Smooth muscle cell (in vitro differentiated cells): ENCODE measurements at regions not wholly inside any gene's neighbourhood (a gene's known extent, or its start where the extent isn't known, plus 50 kb on each side); places are given as distances from the start of the nearest gene placed in this dataset.

Source experiments
- DNase-seq: peaks from one replicate; lab custom pipeline; 2025; ENCODE audit not compliant: unreplicated experiment; lab: John Stamatoyannopoulos, UW
- H2AFZ ChIP-seq: fragments of 200-600 bp; sonication (generic); 2 replicates; pipeline ENCODE4 v1.6.0; 2016; ENCODE audit warnings: antibody characterized with exemption, low read depth, mild to moderate bottlenecking
- H3F3A ChIP-seq: fragments of 200-600 bp; sonication (generic); 2 replicates; pipeline ENCODE4 v1.6.0; 2017; ENCODE audit warnings: antibody characterized with exemption, low read depth
- H3K27ac ChIP-seq: fragments of 200-600 bp; sonication (generic); 2 replicates; pipeline ENCODE4 v1.5.1; 2016; ENCODE audit warnings: low read depth, mild to moderate bottlenecking
- H3K27me3 ChIP-seq: fragments of 200-600 bp; sonication (generic); 2 replicates; pipeline ENCODE4 v1.6.1; 2016; ENCODE audit warnings: low read depth, mild to moderate bottlenecking
- H3K36me3 ChIP-seq: fragments of 200-600 bp; sonication (generic); 2 replicates; pipeline ENCODE4 v1.5.1; 2016; ENCODE audit warnings: low read depth
- H3K4me1 ChIP-seq: fragments of 200-600 bp; sonication (generic); 2 replicates; pipeline ENCODE4 v1.5.1; 2016; ENCODE audit warnings: low read depth
- H3K4me2 ChIP-seq: fragments of 200-600 bp; sonication (generic); 2 replicates; pipeline ENCODE4 v1.6.0; 2016; ENCODE audit warnings: mild to moderate bottlenecking
- H3K4me3 ChIP-seq: fragments of 200-600 bp; sonication (generic); 2 replicates; pipeline ENCODE4 v1.5.1; 2016; ENCODE audit warnings: mild to moderate bottlenecking
- H3K79me2 ChIP-seq: fragments of 200-600 bp; sonication (generic); 2 replicates; pipeline ENCODE4 v1.6.0; 2016; ENCODE audit warnings: low read depth, mild to moderate bottlenecking
- H3K9ac ChIP-seq: fragments of 200-600 bp; sonication (generic); 2 replicates; pipeline ENCODE4 v1.6.0; 2016; ENCODE audit warnings: low read depth
- H3K9me3 ChIP-seq: fragments of 200-600 bp; sonication (generic); replicated peaks from 2 replicates; pipeline ENCODE4 v1.5.1; 2016; ENCODE audit warnings: low read depth
- H4K20me1 ChIP-seq: fragments of 200-600 bp; sonication (generic); 2 replicates; pipeline ENCODE4 v1.6.0; 2016; ENCODE audit warnings: low read depth
- CTCF ChIP-seq: fragments of 200-600 bp; sonication (generic); IDR thresholded peaks from 2 replicates; pipeline ENCODE4 v1.5.1; 2017; ENCODE audit warnings: borderline replicate concordance, mild to moderate bottlenecking, antibody characterized with exemption; ENCODE audit not compliant: insufficient read depth, poor library complexity, severe bottlenecking
- whole genome bisulfite sequencing: methylation state at CpG from one replicate; pipeline ENCODE4 v1.1.7; 2016; ENCODE audit warnings: low lambda C conversion rate; 5-methylcytosine and 5-hydroxymethylcytosine counted together

GRCh38 chr6:78808933-78809332 lies 58.4 kb upstream of the IRAK1BP1 start:
- Histone ChIP-seq H3K9me3 (no peaks in the 10 kb centered on the region), H3K27me3 (no peaks in the 10 kb centered on the region), H4K20me1 (no peaks in the 10 kb centered on the region), H2AFZ (no peak overlapping the region), H3K27ac (no peak overlapping the region), H3F3A (no peaks in the 10 kb centered on the region), H3K9ac (no peak overlapping the region), H3K79me2 (no peaks in the 10 kb centered on the region), H3K4me3 (no peak overlapping the region), H3K4me1 (no peaks in the 10 kb centered on the region), H3K4me2 (no peak overlapping the region), H3K36me3 (no peaks in the 10 kb centered on the region)
- no peak for DNase-seq
- WGBS: 89% methylated on average over 5 of the region's 5 CpGs
- no peak for TF ChIP-seq CTCF

- Histone ChIP-seq H3K9ac (no peak overlapping the region), H3K4me1 (no peaks in the 10 kb centered on the region), H3K27ac (no peak overlapping the region), H4K20me1 (no peaks in the 10 kb centered on the region), H3K4me3 (no peak overlapping the region), H3K9me3 (no peaks in the 10 kb centered on the region), H3F3A (no peaks in the 10 kb centered on the region), H3K4me2 (no peak overlapping the region), H3K36me3 (no peaks in the 10 kb centered on the region), H2AFZ (no peak overlapping the region), H3K79me2 (no peaks in the 10 kb centered on the region), H3K27me3 (no peaks in the 10 kb centered on the region)
- 20% methylated on average over 1 of the region's 1 CpG for WGBS
- peak; percentile 60 for TF ChIP-seq CTCF
- no peak for DNase-seq
These were observed 57.2 kb upstream of the IRAK1BP1 start for GRCh38 chr6:78810146-78810545.

GRCh38 chr6:78810698-78811097 lies 56.7 kb upstream of the IRAK1BP1 start:
- no peak for TF ChIP-seq CTCF
- no peak for DNase-seq

More at GRCh38 chr6:78810698-78811097, 56.7 kb upstream of the IRAK1BP1 start:
- WGBS: 73% methylated on average over 2 of the region's 2 CpGs
- H3K4me2 ChIP-seq: no peak overlapping the region
- no peaks in the 10 kb centered on the region for H3K36me3 ChIP-seq
- no peaks in the 10 kb centered on the region for H4K20me1 ChIP-seq
- H3K4me3 ChIP-seq: no peak overlapping the region
- no peak overlapping the region for H2AFZ ChIP-seq
- no peaks in the 10 kb centered on the region for H3K9me3 ChIP-seq
- H3K27me3 ChIP-seq: no peaks in the 10 kb centered on the region
- H3K79me2 ChIP-seq: no peaks in the 10 kb centered on the region
- no peak overlapping the region for H3K9ac ChIP-seq
- no peak overlapping the region for H3K27ac ChIP-seq
- H3F3A ChIP-seq: no peaks in the 10 kb centered on the region
- H3K4me1 ChIP-seq: no peaks in the 10 kb centered on the region
